PC-3 (cell line): ENCODE measurements at regions not wholly inside any gene's neighbourhood (a gene's known extent, or its start where the extent isn't known, plus 50 kb on each side); places are given as distances from the start of the nearest gene placed in this dataset.
"Not testable (repeated sequence)": the region's sequence is repeated elsewhere in the genome, so short reads cannot be mapped to it uniquely, and the experiment has no call there.

Source experiments
- ATAC-seq: fragments of 200-7000 bp; cut with Tn5 transposase; 2 replicates; pipeline ENCODE4 v1.9.1; 2020; ENCODE audit warnings: mild to moderate bottlenecking, moderate library complexity
- BruUV-seq: library from RNA; stranded (reverse); fragments of 400-500 nt; replicated peaks from 2 replicates; lab custom pipeline; 2021; lab: Mats Ljungman, UMichigan
- CTCF ChIA-PET: fragments of 300-600 bp; sonication (Branson Sonifier 250); formaldehyde crosslinking; loops from one replicate; lab custom pipeline; 2022; ENCODE audit warnings: antibody characterized with exemption; lab: Charles Lee
- POLR2A ChIA-PET: fragments of 300-600 bp; sonication (Branson Sonifier 250); formaldehyde crosslinking; loops from one replicate; lab custom pipeline; 2022; ENCODE audit warnings: antibody characterized with exemption; ENCODE audit not compliant: unreplicated experiment; lab: Charles Lee
- DNase-seq: peaks from one replicate; pipeline ENCODE4 v3.0.0-alpha.2; 2015
- H2AFZ ChIP-seq: fragments of 300-600 bp; sonication (generic); 2 replicates; pipeline ENCODE4 v1.6.0; 2016; ENCODE audit warnings: antibody characterized with exemption, low read length
- H3F3A ChIP-seq: fragments of 300-600 bp; sonication (generic); one replicate; pipeline ENCODE4 v1.6.0; 2017; ENCODE audit warnings: antibody characterized with exemption, low read length, control low read depth, mild to moderate bottlenecking; ENCODE audit not compliant: unreplicated experiment
- H3K27ac ChIP-seq: fragments of 300-600 bp; sonication (generic); 2 replicates; pipeline ENCODE4 v1.5.1; 2016; ENCODE audit warnings: mild to moderate bottlenecking, low read length
- H3K27me3 ChIP-seq: fragments of 300-600 bp; sonication (generic); 2 replicates; pipeline ENCODE4 v1.6.1; 2016; ENCODE audit warnings: low read length, mixed read lengths
- H3K36me3 ChIP-seq: fragments of 300-600 bp; sonication (generic); 2 replicates; pipeline ENCODE4 v1.6.1; 2016; ENCODE audit warnings: low read depth, mixed run types, low read length, mixed read lengths
- H3K4me1 ChIP-seq: fragments of 300-600 bp; sonication (generic); 2 replicates; pipeline ENCODE4 v1.5.1; 2016; ENCODE audit warnings: low read length; ENCODE audit not compliant: insufficient read depth
- H3K4me2 ChIP-seq: fragments of 300-600 bp; sonication (generic); 2 replicates; pipeline ENCODE4 v1.6.0; 2016; ENCODE audit warnings: low read length
- H3K4me3 ChIP-seq: fragments of 300-600 bp; sonication (generic); 2 replicates; pipeline ENCODE4 v1.5.1; 2016; ENCODE audit warnings: mild to moderate bottlenecking, low read length, mixed read lengths
- H3K79me2 ChIP-seq: fragments of 300-600 bp; sonication (generic); 2 replicates; pipeline ENCODE4 v1.6.1; 2017; ENCODE audit warnings: low read length, mixed read lengths
- H3K9ac ChIP-seq: fragments of 300-600 bp; sonication (generic); 2 replicates; pipeline ENCODE4 v1.6.0; 2016; ENCODE audit warnings: mild to moderate bottlenecking, low read length
- H3K9me2 ChIP-seq: fragments of 300-600 bp; sonication (generic); replicated peaks from 2 replicates; pipeline ENCODE4 v1.6.1; 2016; ENCODE audit warnings: mixed run types, low read length, mixed read lengths
- H3K9me3 ChIP-seq: fragments of 300-600 bp; sonication (generic); 2 replicates; pipeline ENCODE4 v1.6.1; 2016; ENCODE audit warnings: low read length, mixed read lengths
- H4K20me1 ChIP-seq: fragments of 300-600 bp; sonication (generic); 2 replicates; pipeline ENCODE4 v1.6.1; 2016; ENCODE audit warnings: low read length, mixed read lengths
- CTCF ChIP-seq: fragments of 300-600 bp; sonication (generic); conservative IDR thresholded peaks from 2 replicates; pipeline ENCODE4 v1.5.1; 2017; ENCODE audit warnings: antibody characterized with exemption, low read depth, mild to moderate bottlenecking, low read length
- EZH2 ChIP-seq: fragments of 300-600 bp; sonication (generic); IDR thresholded peaks from one replicate; pipeline ENCODE4 v1.6.1; 2017; ENCODE audit warnings: antibody characterized with exemption, mild to moderate bottlenecking, low read length; ENCODE audit not compliant: unreplicated experiment
- EZH2phosphoT487 ChIP-seq: fragments of 300-600 bp; sonication (generic); IDR thresholded peaks from 2 replicates; pipeline ENCODE4 v1.6.1; 2018; ENCODE audit warnings: mild to moderate bottlenecking, antibody characterized with exemption, low read length, borderline replicate concordance
- intact Hi-C: fragments of 100-400 bp; cut with micrococcal nuclease; formaldehyde crosslinking; loops from 2 replicates; pipeline ENCODE4 v1.9.0; 2023

GRCh38 chr5:17021602-17021932 is 85.5 kb upstream of the MYO10 start:
- POLR2A ChIA-PET: no interaction called here
- CTCF ChIA-PET: no interaction called here
- Histone ChIP-seq H3K4me3 (no peak overlapping the region), H3K4me2 (no peak overlapping the region), H3K27me3 (no peaks in the 10 kb centered on the region), H3K9me3 (no peaks in the 10 kb centered on the region), H4K20me1 (no peaks in the 10 kb centered on the region), H2AFZ (no peak overlapping the region), H3K9me2 (no peaks in the 10 kb centered on the region), H3K79me2 (no peaks in the 10 kb centered on the region), H3K9ac (no peak overlapping the region), H3F3A (no peaks in the 10 kb centered on the region), H3K4me1 (peaks cover 6% of the 10 kb centered on the region), H3K36me3 (no peaks in the 10 kb centered on the region), H3K27ac (no peak overlapping the region)
- no peak for ATAC-seq
- TF ChIP-seq EZH2phosphoT487 (no peak), EZH2 (no peak), CTCF (no peak)
- intact Hi-C loops: no loop called here
- no peak for DNase-seq
- BruUV-seq: no TSS peak

- Histone ChIP-seq H3K9ac (no peak overlapping the region), H4K20me1 (no peaks in the 10 kb centered on the region), H3K4me2 (no peak overlapping the region), H3K36me3 (no peaks in the 10 kb centered on the region), H3K27me3 (no peaks in the 10 kb centered on the region), H3K4me3 (no peak overlapping the region), H2AFZ (no peak overlapping the region), H3K9me2 (no peaks in the 10 kb centered on the region), H3K79me2 (no peaks in the 10 kb centered on the region), H3K27ac (no peak overlapping the region), H3F3A (no peaks in the 10 kb centered on the region), H3K4me1 (peaks cover 6% of the 10 kb centered on the region), H3K9me3 (no peaks in the 10 kb centered on the region)
- DNase-seq (no peak), ATAC-seq (no peak)
- intact Hi-C loops: no loop called here
- POLR2A ChIA-PET: no interaction called here
- TF ChIP-seq EZH2phosphoT487 (no peak), EZH2 (no peak), CTCF (no peak)
- CTCF ChIA-PET: no interaction called here
- BruUV-seq: no TSS peak
These were observed 86.2 kb upstream of the MYO10 start for GRCh38 chr5:17022296-17022695.

- ATAC-seq (peak; percentile 93), DNase-seq (peak; percentile 77)
- Histone ChIP-seq H3K79me2 (no peaks in the 10 kb centered on the region), H4K20me1 (no peaks in the 10 kb centered on the region), H3K36me3 (no peaks in the 10 kb centered on the region), H3K9me2 (no peaks in the 10 kb centered on the region), H2AFZ (peak overlapping the region; percentile 67), H3F3A (no peaks in the 10 kb centered on the region), H3K4me1 (peaks cover 6% of the 10 kb centered on the region), H3K4me3 (no peak overlapping the region), H3K27ac (peak overlapping the region; percentile 62), H3K9ac (peak overlapping the region; percentile 7; the same call in 1 of the 2 replicates), H3K9me3 (no peaks in the 10 kb centered on the region), H3K4me2 (peak overlapping the region; percentile 34), H3K27me3 (no peaks in the 10 kb centered on the region)
- ChIA-PET POLR2A (no interaction called here), CTCF (interaction anchor here (1.0 kb wide), 1 partner anchor 108 kb away, joined by 3 read pairs; no protein-coding TSS in a partner anchor)
- intact Hi-C loops: no loop called here
- no TSS peak for BruUV-seq
- TF ChIP-seq EZH2phosphoT487: no peak
- TF ChIP-seq CTCF: no peak
- TF ChIP-seq EZH2: no peak
These were observed 88.6 kb upstream of the MYO10 start for GRCh38 chr5:17024686-17025180.

- ATAC-seq, H3K27ac ChIP-seq, H3K4me2 ChIP-seq, H3K9ac ChIP-seq, H3K36me3 ChIP-seq, H3K4me1 ChIP-seq, H3F3A ChIP-seq, H4K20me1 ChIP-seq, POLR2A ChIA-PET, H3K9me3 ChIP-seq, H3K27me3 ChIP-seq, H3K9me2 ChIP-seq, H2AFZ ChIP-seq, BruUV-seq, intact Hi-C loops, H3K4me3 ChIP-seq, DNase-seq, CTCF ChIA-PET, H3K79me2 ChIP-seq: not testable (repeated sequence)
These were observed 95.7 kb upstream of the MYO10 start for GRCh38 chr5:17031659-17032277.
